ENCODE measurements at regions not wholly inside any gene's neighbourhood (a gene's known extent, or its start where the extent isn't known, plus 50 kb on each side); places are given as distances from the start of the nearest gene placed in this dataset.
A peak's percentile ranks its signal among the peaks of the same experiment; 100 is the strongest.

DNA sequence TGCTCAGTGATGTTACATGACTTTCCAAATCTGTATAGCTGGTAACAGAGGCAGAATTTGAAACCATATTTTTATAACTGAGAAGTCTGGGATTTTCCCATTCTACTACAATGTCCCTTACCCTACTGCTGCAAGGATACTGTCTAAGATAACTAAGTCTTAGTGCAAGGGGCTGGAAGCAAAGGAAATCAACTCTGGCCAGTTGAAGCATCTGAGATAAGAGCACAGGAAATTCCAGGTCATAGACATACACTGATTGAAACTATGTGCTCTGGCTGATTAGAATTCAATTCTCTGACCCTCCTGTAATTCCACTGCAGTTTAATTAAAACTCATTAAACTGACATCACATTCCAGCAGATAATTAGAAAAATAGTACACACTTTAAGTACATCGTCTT lies 267.7 kb upstream of the C1orf87 start:
- Mint-ChIP-seq H3K4me3 (no peak overlapping the region), H3K36me3 (ENCODE audit: low read depth) (no peaks in the 10 kb centered on the region), H3K9me3 (no peaks in the 10 kb centered on the region), H3K4me1 (ENCODE audit: low read depth) (no peaks in the 10 kb centered on the region), H3K27me3 (ENCODE audit: low read depth) (no peaks in the 10 kb centered on the region), H3K27ac (no peak overlapping the region)
- no peak for DNase-seq (ENCODE audit: low spot score)

DNA sequence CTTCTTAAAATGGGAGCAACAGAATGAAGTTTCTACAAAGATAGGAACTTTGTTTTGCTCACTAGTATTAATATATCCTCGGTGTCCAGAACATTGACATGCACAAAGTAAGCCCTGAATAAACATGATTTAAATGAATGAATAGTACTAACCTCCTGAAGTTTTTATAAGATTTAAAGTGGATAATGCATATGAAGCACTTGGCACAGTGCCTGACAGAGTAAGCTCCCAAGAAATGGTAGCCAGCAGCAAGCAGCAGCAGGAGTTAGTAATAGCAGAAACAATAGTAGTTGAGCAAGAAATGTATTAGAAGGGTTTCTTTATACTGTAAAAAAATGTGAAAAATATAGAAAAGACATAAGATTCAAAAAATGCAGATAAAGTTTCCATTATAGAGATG lies 258.1 kb upstream of the C1orf87 start:
- Mint-ChIP-seq H3K4me1 (ENCODE audit: low read depth) (no peaks in the 10 kb centered on the region), H3K27ac (no peak overlapping the region), H3K9me3 (peaks cover under 1% of the 10 kb centered on the region), H3K36me3 (ENCODE audit: low read depth) (no peaks in the 10 kb centered on the region), H3K27me3 (ENCODE audit: low read depth) (no peaks in the 10 kb centered on the region), H3K4me3 (no peak overlapping the region)
- DNase-seq (ENCODE audit: low spot score) = no peak

DNA sequence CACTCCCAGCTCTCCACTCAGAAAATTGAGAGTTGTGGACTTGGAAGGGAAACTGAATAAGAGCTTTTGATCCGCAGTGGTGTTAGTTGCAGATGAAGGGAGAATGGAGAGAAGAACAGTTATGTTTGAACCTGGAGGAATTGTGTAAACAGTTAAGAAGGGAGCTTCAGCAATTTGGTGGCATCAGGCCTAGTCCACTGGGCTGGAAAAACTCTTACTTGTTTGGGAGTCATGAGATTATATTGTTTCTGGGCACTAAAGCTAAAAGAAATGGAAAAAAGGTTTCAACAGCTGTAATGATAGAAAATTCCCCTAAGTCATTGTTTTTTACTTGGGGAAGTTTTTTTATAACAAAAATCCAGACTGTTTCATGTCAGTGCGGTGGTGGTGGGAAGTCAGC lies 256.1 kb upstream of the C1orf87 start:
- no peak overlapping the region for H3K4me3 Mint-ChIP-seq
- peaks cover 5% of the 10 kb centered on the region for H3K9me3 Mint-ChIP-seq
- no peak for DNase-seq (ENCODE audit: low spot score)
- no peaks in the 10 kb centered on the region for H3K27me3 Mint-ChIP-seq (ENCODE audit: low read depth)
- no peak overlapping the region for H3K27ac Mint-ChIP-seq
- no peaks in the 10 kb centered on the region for H3K36me3 Mint-ChIP-seq (ENCODE audit: low read depth)
- H3K4me1 Mint-ChIP-seq (ENCODE audit: low read depth) = no peaks in the 10 kb centered on the region

DNA sequence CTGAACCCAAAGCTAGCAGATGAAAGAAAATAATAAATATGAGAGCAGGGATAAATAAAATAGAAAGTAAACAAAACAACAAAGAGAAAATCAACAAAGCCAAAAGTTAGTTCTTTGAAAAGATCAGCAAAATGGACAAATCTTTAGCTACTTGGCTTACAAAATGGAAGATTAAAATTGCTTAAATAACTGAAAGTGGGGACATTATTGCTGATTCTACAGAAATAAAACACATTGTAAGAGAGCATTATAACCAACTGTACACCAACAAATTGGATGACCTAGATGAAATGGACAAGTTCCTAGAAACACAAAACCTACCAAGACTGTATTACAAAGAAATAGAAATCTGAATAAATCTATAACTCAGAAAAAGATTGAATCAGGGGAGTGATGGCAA lies 238.3 kb upstream of the C1orf87 start:
- no peaks in the 10 kb centered on the region for H3K9me3 Mint-ChIP-seq
- H3K27me3 Mint-ChIP-seq (ENCODE audit: low read depth) = no peaks in the 10 kb centered on the region
- no peak overlapping the region for H3K27ac Mint-ChIP-seq
- DNase-seq (ENCODE audit: low spot score) = no peak
- no peaks in the 10 kb centered on the region for H3K36me3 Mint-ChIP-seq (ENCODE audit: low read depth)
- no peaks in the 10 kb centered on the region for H3K4me1 Mint-ChIP-seq (ENCODE audit: low read depth)
- no peak overlapping the region for H3K4me3 Mint-ChIP-seq

DNA sequence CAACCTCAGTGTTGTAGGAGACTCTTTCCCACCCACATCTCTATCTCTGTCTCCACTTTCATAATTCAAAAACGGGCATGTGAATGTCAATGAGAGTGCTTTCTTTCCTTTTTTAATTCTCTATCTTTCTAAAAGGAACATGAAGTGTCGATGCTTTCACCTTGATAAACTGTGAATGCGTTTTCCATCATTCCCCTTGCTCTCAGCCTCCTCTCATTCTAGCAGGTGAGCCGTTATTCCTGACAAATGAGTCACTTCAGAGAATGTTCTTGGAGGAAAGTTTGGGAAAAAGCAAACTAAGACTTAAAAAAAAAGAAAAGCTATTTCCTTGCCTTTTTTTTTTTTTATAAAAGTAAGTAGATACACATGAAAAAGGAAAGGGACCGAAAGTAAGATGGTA lies 226.0 kb upstream of the C1orf87 start:
- no peaks in the 10 kb centered on the region for H3K9me3 Mint-ChIP-seq
- DNase-seq (ENCODE audit: low spot score) = no peak
- H3K4me1 Mint-ChIP-seq (ENCODE audit: low read depth) = no peaks in the 10 kb centered on the region
- no peak overlapping the region for H3K4me3 Mint-ChIP-seq
- no peak overlapping the region for H3K27ac Mint-ChIP-seq
- no peaks in the 10 kb centered on the region for H3K36me3 Mint-ChIP-seq (ENCODE audit: low read depth)
- no peaks in the 10 kb centered on the region for H3K27me3 Mint-ChIP-seq (ENCODE audit: low read depth)

DNA sequence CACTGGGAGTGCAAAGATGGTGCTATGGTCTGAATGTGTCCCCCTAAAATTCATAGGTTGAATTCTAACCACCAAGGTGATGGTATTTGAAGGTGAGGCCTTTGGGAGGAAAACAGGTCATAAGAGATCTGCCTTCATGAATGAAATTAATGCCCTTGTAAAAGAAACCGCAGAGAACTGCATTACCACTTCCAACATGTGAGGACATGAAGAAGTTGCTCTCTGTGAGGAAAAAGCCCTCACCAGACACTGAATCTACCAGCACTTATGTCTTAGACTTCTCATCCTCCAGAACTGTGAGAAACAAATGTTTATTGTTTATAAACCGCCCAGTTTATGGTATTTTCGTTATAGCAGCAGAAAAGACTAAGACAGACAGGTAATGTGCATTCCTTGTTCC lies 224.7 kb upstream of the C1orf87 start:
- Mint-ChIP-seq H3K9me3 (no peaks in the 10 kb centered on the region), H3K4me3 (no peak overlapping the region), H3K27me3 (ENCODE audit: low read depth) (no peaks in the 10 kb centered on the region), H3K27ac (no peak overlapping the region), H3K4me1 (ENCODE audit: low read depth) (no peaks in the 10 kb centered on the region), H3K36me3 (ENCODE audit: low read depth) (no peaks in the 10 kb centered on the region)
- DNase-seq (ENCODE audit: low spot score) = no peak

DNA sequence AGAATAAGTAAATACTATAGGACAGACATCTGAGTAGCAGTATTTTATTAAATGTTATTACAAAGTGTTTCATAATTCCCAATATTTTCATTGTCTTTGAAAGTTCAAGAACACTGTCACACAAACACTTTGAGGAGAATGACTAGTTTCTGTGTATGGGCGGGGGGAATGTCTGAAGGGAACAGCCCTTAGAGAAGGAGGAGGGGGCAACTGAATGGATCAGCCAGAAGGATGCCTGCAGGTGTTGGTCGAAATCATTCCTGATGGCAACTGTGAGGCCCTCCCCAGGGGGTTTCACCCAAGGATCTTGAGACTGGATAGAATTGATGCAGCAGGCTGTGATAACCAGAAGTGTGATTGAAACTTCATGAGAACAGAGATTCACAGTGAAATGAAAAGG lies 223.2 kb upstream of the C1orf87 start:
- no peak for DNase-seq (ENCODE audit: low spot score)
- H3K4me3 Mint-ChIP-seq = no peak overlapping the region
- no peaks in the 10 kb centered on the region for H3K36me3 Mint-ChIP-seq (ENCODE audit: low read depth)
- no peaks in the 10 kb centered on the region for H3K9me3 Mint-ChIP-seq
- H3K4me1 Mint-ChIP-seq (ENCODE audit: low read depth) = no peaks in the 10 kb centered on the region
- no peaks in the 10 kb centered on the region for H3K27me3 Mint-ChIP-seq (ENCODE audit: low read depth)
- no peak overlapping the region for H3K27ac Mint-ChIP-seq

DNA sequence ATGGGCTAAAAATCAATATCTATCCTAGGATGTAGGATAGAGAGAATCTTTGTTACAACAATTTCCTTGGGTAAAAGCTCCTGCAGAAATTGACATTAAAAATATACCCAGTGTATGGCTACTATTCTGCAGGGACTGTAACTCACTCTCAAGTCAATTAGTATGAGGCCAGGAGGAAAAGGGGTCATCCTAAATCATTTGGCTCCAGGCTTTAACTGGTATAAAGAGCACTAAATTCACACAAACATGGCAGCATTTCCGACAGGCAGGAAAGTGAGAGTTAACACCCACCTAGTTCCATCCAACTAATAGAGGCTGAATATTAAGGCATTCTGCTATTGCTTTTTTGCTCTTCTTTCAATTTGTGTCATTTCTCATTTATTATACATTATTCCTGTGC lies 218.6 kb upstream of the C1orf87 start:
- Mint-ChIP-seq H3K9me3 (no peaks in the 10 kb centered on the region), H3K27me3 (ENCODE audit: low read depth) (no peaks in the 10 kb centered on the region), H3K27ac (no peak overlapping the region), H3K4me3 (no peak overlapping the region), H3K4me1 (ENCODE audit: low read depth) (no peaks in the 10 kb centered on the region), H3K36me3 (ENCODE audit: low read depth) (no peaks in the 10 kb centered on the region)
- DNase-seq (ENCODE audit: low spot score) = no peak

DNA sequence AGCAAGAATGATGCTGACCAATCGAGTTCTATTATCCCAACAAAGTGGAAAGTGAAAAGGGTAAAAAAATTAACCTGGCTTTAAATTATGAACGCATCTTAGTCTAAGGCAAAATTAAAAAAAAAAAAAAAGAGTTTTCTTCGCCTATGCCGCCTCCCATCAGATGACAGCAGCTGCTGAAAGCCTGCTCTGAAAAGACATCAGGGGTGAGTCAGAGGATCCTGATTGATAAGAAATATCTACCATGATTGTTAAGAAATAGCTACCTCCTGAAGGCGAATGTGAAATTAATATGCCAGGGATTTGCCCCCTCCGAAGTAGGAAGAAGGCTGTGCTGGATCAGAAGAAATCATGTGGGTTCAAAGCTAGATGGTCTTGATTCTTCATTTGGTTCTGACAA lies 216.8 kb upstream of the C1orf87 start:
- no peak for DNase-seq (ENCODE audit: low spot score)
- Mint-ChIP-seq H3K4me3 (no peak overlapping the region), H3K27me3 (ENCODE audit: low read depth) (no peaks in the 10 kb centered on the region), H3K9me3 (no peaks in the 10 kb centered on the region), H3K27ac (no peak overlapping the region), H3K36me3 (ENCODE audit: low read depth) (no peaks in the 10 kb centered on the region), H3K4me1 (ENCODE audit: low read depth) (no peaks in the 10 kb centered on the region)

DNA sequence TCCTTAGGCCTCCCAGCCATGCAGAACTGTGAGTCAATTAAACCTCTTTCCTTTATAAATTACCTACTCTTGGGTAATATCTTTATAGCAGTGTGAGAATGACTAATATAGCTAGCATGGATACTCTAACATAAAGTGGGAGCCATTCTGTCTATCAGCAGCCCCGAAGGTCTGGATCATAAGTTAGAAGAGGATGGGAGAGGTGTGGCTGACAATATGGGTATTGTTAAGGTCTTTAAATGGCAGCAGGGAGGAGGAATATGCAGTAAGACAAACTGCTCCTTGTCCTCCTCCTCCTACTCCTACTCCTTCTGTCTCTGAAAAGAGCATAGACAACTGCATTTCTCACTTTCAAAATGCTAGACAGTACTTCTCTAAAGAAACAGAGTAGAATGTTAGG lies 214.0 kb upstream of the C1orf87 start:
- Mint-ChIP-seq H3K36me3 (ENCODE audit: low read depth) (no peaks in the 10 kb centered on the region), H3K27me3 (ENCODE audit: low read depth) (no peaks in the 10 kb centered on the region), H3K9me3 (no peaks in the 10 kb centered on the region), H3K4me1 (ENCODE audit: low read depth) (no peaks in the 10 kb centered on the region), H3K4me3 (no peak overlapping the region), H3K27ac (no peak overlapping the region)
- DNase-seq (ENCODE audit: low spot score) = no peak

DNA sequence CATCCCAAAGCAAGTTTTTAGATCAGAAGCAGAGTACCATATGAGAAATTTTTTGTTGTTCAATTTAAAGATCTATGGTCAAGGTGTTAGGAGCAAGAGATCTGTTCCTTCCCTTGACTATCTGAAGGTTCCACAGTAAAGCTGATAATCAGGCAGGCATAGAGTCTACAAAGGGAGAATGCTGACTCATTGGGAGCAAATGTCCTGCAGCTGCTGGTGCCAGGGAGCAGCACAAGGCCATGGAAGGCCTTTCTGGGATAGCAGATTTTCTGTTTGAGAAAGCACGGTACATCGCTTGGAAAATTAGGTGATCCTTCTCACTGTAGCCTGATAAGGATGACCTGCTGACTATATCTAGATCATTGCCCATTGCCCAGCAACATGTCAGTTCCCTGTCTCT lies 210.1 kb upstream of the C1orf87 start:
- Mint-ChIP-seq H3K27me3 (ENCODE audit: low read depth) (no peaks in the 10 kb centered on the region), H3K27ac (no peak overlapping the region), H3K9me3 (no peaks in the 10 kb centered on the region), H3K36me3 (ENCODE audit: low read depth) (no peaks in the 10 kb centered on the region), H3K4me3 (no peak overlapping the region), H3K4me1 (ENCODE audit: low read depth) (no peaks in the 10 kb centered on the region)
- DNase-seq (ENCODE audit: low spot score) = no peak

DNA sequence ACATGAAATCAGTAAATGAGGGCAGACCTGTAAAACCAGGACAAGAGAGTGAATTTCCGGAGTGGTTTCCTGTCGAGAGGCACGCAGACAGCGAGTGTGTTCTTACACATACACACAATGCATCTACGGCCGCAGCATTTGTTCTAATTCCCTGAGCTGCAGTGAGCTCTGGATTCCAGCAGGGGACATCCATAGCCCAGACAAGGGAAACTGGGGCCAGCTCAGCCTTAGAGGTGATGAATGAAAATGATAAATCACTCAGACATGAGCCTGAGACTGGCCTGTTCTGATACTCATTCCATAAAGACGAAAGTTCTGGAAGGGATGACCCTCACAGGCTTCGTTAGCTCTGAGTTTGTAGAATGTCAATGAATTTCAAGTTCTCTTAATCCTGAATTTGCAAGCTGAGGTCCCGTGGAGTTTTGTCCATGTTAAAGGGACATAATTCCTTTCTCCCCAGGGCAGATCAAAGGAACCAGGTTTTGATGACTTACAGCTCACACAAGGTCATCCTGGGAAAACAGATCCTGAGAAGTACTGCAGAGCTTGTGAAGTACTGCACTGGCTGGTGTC lies 207.9 kb upstream of the C1orf87 start:
- Mint-ChIP-seq H3K27ac (no peak overlapping the region), H3K4me1 (ENCODE audit: low read depth) (no peaks in the 10 kb centered on the region), H3K4me3 (no peak overlapping the region), H3K9me3 (no peaks in the 10 kb centered on the region), H3K36me3 (ENCODE audit: low read depth) (no peaks in the 10 kb centered on the region), H3K27me3 (ENCODE audit: low read depth) (no peaks in the 10 kb centered on the region)
- peak; percentile 4 for DNase-seq (ENCODE audit: low spot score)

DNA sequence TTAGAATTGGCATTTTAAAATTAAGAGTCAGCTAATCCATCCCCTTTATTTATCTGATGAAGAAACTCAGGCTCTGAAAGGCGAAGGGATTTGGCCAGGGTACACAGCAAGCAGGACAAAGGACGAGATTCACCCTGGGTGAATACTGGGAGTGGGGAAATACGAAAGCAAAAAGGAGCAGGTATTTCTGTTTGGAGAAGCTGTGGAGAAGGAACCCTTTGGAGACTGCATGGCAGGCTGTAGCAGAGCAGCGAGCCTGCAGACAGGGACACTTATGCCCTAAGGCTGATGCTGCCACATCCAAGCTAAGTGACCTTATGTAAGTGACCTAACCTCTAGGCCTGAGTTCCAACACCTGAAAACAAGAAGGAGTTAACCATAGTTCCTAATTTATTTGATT lies 207.2 kb upstream of the C1orf87 start:
- DNase-seq (ENCODE audit: low spot score) = no peak
- no peak overlapping the region for H3K27ac Mint-ChIP-seq
- H3K4me1 Mint-ChIP-seq (ENCODE audit: low read depth) = no peaks in the 10 kb centered on the region
- no peak overlapping the region for H3K4me3 Mint-ChIP-seq
- H3K36me3 Mint-ChIP-seq (ENCODE audit: low read depth) = no peaks in the 10 kb centered on the region
- no peaks in the 10 kb centered on the region for H3K9me3 Mint-ChIP-seq
- H3K27me3 Mint-ChIP-seq (ENCODE audit: low read depth) = no peaks in the 10 kb centered on the region

DNA sequence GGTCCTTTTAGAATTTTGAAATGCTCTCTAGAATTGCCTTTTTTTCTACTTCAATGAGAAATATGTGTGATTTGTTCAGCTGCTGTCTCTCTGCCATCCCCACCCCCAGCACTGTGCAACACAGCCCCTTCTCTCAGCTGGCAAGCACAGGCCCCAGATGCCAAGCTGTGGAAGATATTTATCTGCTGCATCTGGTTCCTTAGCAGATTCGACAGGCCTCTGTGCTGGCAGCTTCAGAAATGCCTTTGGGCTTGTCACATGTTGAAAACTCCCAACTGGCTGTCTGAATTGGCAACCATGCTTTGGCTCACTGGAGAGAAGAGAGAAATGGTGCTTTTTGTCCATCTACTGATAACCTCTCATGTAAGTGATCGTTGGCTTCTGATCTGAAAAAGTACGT lies 206.7 kb upstream of the C1orf87 start:
- H3K27me3 Mint-ChIP-seq (ENCODE audit: low read depth) = no peaks in the 10 kb centered on the region
- DNase-seq (ENCODE audit: low spot score) = no peak
- no peaks in the 10 kb centered on the region for H3K4me1 Mint-ChIP-seq (ENCODE audit: low read depth)
- no peaks in the 10 kb centered on the region for H3K36me3 Mint-ChIP-seq (ENCODE audit: low read depth)
- no peak overlapping the region for H3K4me3 Mint-ChIP-seq
- no peaks in the 10 kb centered on the region for H3K9me3 Mint-ChIP-seq
- H3K27ac Mint-ChIP-seq = no peak overlapping the region

DNA sequence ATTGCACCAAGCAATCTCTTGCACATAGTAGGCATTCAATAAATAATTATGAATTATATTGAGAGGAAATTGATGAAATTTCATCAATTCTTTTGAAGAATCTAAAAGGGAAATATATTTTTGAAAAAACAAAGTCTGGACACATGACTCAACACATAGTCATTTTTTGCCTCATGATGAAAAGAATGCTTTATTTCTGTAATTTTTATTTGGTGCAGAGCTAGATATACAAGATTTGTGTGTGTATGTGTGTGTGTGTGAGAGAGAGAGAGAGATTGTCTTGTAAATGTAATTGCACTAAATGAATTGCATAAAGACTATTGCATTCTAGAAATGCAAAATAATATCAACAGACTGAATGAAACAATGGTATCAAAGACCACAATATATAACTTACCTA lies 206.2 kb upstream of the C1orf87 start:
- no peak overlapping the region for H3K4me3 Mint-ChIP-seq
- H3K9me3 Mint-ChIP-seq = no peaks in the 10 kb centered on the region
- no peaks in the 10 kb centered on the region for H3K27me3 Mint-ChIP-seq (ENCODE audit: low read depth)
- DNase-seq (ENCODE audit: low spot score) = no peak
- no peaks in the 10 kb centered on the region for H3K4me1 Mint-ChIP-seq (ENCODE audit: low read depth)
- no peaks in the 10 kb centered on the region for H3K36me3 Mint-ChIP-seq (ENCODE audit: low read depth)
- no peak overlapping the region for H3K27ac Mint-ChIP-seq

All from T-helper 2 cell treated with Interferon-gamma antibody and Interleukin-4, amounts not matched to agents 5 μg/mL and 100 μg/mL, for 36 hours (primary cell).